HUES6 (cell line): ENCODE measurements at regions not wholly inside any gene's neighbourhood (a gene's known extent, or its start where the extent isn't known, plus 50 kb on each side); places are given as distances from the start of the nearest gene placed in this dataset.

ENCODE experiments used
- H3K27ac ChIP-seq: 2 replicates; pipeline ENCODE4 v1.7.0; 2013; ENCODE audit warnings: low read depth, mild to moderate bottlenecking, low read length, inconsistent platforms
- H3K27me3 ChIP-seq: 2 replicates; pipeline ENCODE4 v1.6.1; 2013; ENCODE audit warnings: low read length; ENCODE audit not compliant: control insufficient read depth, insufficient read depth
- H3K36me3 ChIP-seq: 2 replicates; pipeline ENCODE4 v1.6.1; 2013; ENCODE audit warnings: low read length; ENCODE audit not compliant: control insufficient read depth, insufficient read depth
- H3K4me1 ChIP-seq: 2 replicates; pipeline ENCODE4 v1.6.1; 2013; ENCODE audit warnings: low read length; ENCODE audit not compliant: control insufficient read depth, insufficient read depth
- H3K4me3 ChIP-seq: 2 replicates; pipeline ENCODE4 v1.5.1; 2013; ENCODE audit warnings: low read depth, low read length
- H3K9ac ChIP-seq: one replicate; pipeline ENCODE4 v1.6.1; 2013; ENCODE audit warnings: mild to moderate bottlenecking, low read length
- H3K9me3 ChIP-seq: 2 replicates; pipeline ENCODE4 v1.6.1; 2013; ENCODE audit warnings: low read depth, low read length; ENCODE audit not compliant: control insufficient read depth, insufficient read depth

DNA sequence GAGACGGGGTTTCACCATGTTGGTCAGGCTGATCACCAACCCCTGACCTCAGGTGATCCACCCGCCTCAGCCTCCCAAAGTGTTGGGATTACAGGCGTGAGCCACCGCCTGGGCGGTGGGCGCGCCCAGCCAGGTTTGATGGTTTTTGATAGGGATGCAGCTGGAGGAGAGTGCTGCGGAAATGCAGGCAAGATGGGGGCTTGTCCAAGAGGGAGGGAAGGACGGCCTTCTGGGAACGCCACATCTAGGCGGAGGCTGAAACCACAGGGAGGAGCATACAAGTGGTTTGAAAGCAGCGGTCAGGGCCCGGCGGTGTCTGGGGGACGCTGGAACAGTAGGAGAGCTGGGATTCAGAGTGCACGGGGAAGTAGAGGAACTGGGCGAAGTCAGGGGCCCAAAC is 134.6 kb downstream of the VRK1 start:
- no peaks in the 10 kb centered on the region for H3K27me3 ChIP-seq
- H3K4me3 ChIP-seq = no peak overlapping the region
- H3K9ac ChIP-seq = no peak overlapping the region
- no peak overlapping the region for H3K27ac ChIP-seq
- H3K4me1 ChIP-seq = no peaks in the 10 kb centered on the region
- H3K36me3 ChIP-seq = no peaks in the 10 kb centered on the region
- H3K9me3 ChIP-seq = no peaks in the 10 kb centered on the region

DNA sequence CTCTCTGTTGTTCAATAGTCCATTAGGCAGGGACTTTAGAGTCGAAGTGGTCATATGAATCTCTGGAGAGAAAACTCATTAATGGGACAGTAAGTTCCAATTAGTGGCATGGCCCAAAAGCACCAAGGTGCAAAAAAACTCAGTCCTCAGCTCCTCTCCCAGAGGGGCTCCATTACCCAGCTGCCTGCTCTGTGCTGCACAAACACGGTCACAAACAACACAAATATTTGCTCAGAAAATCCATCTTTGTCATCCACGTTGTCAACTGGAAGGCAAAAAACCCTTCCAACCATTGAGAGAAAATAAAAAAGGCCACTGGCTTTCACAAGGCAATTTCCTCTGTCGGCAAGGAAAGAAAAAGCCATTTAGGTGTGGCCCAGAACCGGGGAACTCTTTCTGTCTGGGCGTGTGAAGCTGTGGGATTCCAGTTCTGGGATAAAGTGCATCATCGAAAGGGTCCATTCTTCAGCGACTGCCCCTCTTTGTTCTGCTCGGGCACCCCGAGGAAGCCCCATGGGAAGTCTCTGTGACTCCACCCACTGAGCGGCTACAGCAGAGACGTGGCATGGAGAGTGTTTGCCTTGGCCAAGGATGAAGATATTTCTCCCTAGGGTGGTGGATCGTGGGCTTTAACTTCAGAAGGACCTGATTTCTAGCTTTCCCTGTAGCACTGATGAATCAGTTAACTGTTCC is 137.6 kb downstream of the VRK1 start:
- Histone ChIP-seq H3K4me1 (no peaks in the 10 kb centered on the region), H3K9ac (no peak overlapping the region), H3K27ac (no peak overlapping the region), H3K9me3 (no peaks in the 10 kb centered on the region), H3K4me3 (no peak overlapping the region), H3K36me3 (no peaks in the 10 kb centered on the region), H3K27me3 (no peaks in the 10 kb centered on the region)

DNA sequence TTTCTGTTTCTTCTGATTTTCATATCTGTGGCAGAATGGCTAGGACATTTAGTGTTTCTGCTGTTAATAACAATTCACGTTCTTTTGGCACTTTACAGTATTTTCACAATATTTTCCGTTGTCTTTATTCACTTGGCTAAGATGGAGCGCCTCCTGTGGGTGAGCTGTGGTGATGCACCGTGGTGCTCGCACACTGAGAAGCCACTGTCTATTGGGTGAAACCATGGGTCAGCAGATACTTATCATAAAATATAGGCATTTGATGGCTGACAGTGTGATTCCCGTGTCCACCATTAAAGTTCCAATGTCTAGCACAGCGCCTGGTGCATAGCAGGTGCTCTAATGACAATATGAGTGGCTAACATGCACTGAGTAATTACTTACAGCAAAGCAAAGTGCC is 141.8 kb downstream of the VRK1 start:
- Histone ChIP-seq H3K4me3 (no peak overlapping the region), H3K9ac (no peak overlapping the region), H3K9me3 (no peaks in the 10 kb centered on the region), H3K4me1 (no peaks in the 10 kb centered on the region), H3K27me3 (no peaks in the 10 kb centered on the region), H3K36me3 (no peaks in the 10 kb centered on the region), H3K27ac (no peak overlapping the region)

DNA sequence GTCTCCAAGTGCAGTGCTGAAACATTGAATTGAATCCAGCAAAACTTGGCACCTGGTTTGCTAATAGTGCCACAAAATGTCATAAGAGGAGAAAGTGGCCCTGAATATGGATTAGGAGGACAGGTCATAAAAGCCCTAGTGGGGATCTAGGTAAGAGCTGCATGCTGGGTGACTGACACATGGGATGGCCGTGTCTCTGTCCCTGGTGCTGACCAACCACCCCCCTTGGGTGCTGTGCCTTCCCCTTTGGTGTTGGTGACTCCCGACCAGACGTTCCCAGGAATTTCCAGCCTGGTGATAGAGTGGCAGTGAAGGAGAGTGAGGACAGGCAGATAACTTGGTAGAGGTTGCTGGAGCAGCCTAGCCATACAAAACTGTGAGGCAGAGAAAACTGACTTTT is 142.8 kb downstream of the VRK1 start:
- H3K36me3 ChIP-seq = no peaks in the 10 kb centered on the region
- no peaks in the 10 kb centered on the region for H3K9me3 ChIP-seq
- H3K4me3 ChIP-seq = no peak overlapping the region
- H3K4me1 ChIP-seq = no peaks in the 10 kb centered on the region
- H3K9ac ChIP-seq = no peak overlapping the region
- H3K27me3 ChIP-seq = no peaks in the 10 kb centered on the region
- H3K27ac ChIP-seq = no peak overlapping the region

DNA sequence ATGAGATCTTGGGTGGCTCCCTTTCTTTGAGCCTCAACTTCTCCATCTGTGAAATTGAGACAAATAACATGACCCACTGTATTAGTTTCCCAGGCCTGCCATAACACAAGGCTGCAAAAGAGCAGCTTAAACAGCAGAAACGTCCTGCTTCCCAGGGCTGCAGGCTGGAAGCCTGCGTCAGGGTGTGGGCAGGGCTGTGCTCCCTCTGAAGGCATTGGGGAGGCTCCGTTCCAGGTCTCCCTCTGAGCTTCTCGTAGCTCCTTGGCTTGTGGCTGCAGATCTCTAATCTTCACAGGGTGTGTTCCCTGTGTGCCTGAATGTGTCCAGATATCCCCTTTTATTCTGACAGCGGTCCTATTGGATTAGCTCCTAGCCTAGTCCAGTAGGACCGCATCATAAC is 147.1 kb downstream of the VRK1 start:
- H3K9me3 ChIP-seq = no peaks in the 10 kb centered on the region

DNA sequence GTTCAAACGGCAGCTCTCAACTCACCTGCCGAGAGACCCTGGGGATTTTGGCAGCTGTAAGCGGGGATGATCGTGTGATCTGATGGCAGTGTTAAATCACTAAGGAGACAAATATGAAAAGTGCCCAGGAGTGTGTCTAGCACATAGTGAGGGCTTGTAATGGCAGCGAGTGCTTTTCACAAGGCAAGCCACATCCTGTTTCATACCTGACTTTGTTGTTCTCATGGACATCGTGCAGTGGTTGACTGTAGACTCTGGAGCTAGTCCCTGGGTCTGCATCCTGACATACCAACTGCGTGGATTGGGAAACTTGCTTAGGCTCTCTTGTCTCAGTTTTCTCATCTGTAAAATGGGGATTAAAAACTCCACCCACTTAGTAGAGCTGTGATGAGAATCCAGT is 148.5 kb downstream of the VRK1 start:
- no peaks in the 10 kb centered on the region for H3K4me1 ChIP-seq
- no peaks in the 10 kb centered on the region for H3K9me3 ChIP-seq
- H3K27me3 ChIP-seq = no peaks in the 10 kb centered on the region
- H3K27ac ChIP-seq = no peak overlapping the region
- no peak overlapping the region for H3K4me3 ChIP-seq
- no peak overlapping the region for H3K9ac ChIP-seq
- H3K36me3 ChIP-seq = no peaks in the 10 kb centered on the region

More for the DNA sequence above, 147.1 kb downstream of the VRK1 start:
- Histone ChIP-seq H3K27ac (no peak overlapping the region), H3K27me3 (no peaks in the 10 kb centered on the region), H3K4me3 (no peak overlapping the region), H3K9ac (no peak overlapping the region), H3K36me3 (no peaks in the 10 kb centered on the region), H3K4me1 (no peaks in the 10 kb centered on the region)

DNA sequence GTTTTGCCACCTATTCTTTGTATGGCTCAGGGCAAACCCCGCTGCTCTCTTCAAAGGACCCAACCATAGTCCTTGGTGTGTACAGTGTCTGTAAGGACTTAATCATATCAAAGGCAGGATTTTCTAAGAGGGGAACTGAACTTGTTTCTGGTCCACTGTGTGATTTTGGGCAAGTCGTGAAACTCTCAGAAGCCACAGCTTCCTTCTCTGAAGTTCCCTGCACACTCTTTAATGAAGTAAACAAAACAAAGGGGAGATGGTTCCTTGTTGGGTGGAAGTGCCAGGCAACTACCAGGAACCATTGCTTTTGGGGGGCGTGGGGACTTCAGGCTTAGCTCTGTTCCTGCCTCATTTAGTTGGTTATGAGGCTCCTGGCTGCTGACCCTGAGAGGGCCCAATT is 152.4 kb downstream of the VRK1 start:
- Histone ChIP-seq H3K9ac (no peak overlapping the region), H3K4me3 (no peak overlapping the region), H3K27me3 (no peaks in the 10 kb centered on the region), H3K27ac (no peak overlapping the region), H3K4me1 (no peaks in the 10 kb centered on the region), H3K36me3 (no peaks in the 10 kb centered on the region), H3K9me3 (no peaks in the 10 kb centered on the region)

DNA sequence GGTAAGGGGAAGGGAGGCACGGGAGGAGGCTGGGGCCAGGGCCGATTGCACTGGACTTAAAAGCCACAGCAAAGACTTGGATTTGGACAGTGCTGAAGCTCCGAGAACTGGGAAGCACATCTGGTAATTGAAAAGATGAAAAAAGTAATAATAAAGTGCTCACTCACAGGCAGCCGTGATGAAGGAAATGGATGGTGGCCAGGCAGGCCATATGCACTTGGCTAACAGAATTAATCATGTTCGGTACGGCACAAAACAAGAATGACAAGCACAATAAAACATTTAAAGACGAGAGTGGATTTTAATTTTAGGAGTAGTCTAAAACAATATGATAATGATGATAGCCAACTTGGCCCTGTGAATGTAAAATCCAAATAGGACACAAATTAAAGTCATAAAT is 154.3 kb downstream of the VRK1 start:
- H3K4me1 ChIP-seq = no peaks in the 10 kb centered on the region
- H3K4me3 ChIP-seq = no peak overlapping the region
- H3K9ac ChIP-seq = no peak overlapping the region
- H3K9me3 ChIP-seq = no peaks in the 10 kb centered on the region
- no peaks in the 10 kb centered on the region for H3K27me3 ChIP-seq
- H3K27ac ChIP-seq = no peak overlapping the region
- no peaks in the 10 kb centered on the region for H3K36me3 ChIP-seq

DNA sequence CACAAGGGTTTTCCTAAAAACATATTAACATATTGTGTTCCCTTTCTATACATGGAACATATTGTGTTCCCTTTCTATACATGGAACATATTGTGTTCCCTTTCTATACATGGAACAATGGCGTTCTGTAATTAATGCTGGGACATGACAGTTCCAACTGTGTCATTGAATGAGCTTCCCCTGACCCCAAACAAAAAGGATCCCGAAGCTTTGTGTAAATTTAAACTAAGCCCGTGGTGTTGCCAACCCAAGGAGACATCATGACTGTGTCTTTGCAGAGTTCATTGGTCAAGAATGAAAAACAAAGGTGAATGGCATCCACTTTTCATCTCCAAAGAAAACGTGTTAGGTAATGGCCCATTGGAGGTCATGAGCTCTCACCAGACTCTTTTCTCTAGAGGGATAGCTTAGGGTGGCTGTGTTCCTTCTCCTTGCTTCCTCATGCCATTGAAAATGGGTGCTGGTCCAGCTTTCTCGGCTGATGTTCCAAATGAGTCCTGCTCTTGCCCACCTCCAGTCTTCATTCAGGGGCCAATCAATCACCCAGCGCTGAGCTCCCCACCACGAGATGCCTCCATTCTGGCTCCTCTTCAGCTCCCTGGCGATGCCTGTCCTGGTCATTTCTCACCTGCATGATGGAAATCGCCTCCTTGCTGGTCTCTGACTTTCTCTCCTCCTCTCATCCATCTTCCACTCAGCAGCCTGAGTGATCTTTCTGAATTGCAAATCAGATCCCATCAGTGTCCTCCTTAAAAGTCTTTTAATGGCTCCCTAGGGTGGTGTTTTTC is 156.1 kb downstream of the VRK1 start:
- Histone ChIP-seq H3K27ac (no peak overlapping the region), H3K27me3 (no peaks in the 10 kb centered on the region), H3K36me3 (no peaks in the 10 kb centered on the region), H3K4me3 (no peak overlapping the region), H3K4me1 (no peaks in the 10 kb centered on the region), H3K9ac (no peak overlapping the region), H3K9me3 (no peaks in the 10 kb centered on the region)

DNA sequence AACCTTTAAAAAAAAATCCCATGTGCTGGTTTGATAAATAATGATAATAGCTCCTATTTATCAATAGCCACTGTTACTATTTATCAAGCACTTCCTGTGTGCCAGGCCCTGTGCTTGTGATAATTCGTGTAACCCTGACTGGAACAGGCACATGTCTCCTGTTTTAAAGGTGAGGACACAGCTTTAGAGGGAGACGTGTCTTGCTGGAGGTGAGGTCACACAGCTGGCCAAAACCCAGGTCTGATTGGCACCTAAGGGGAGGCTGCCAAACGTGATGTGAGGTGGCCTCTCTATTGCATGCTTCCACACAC is 156.6 kb downstream of the VRK1 start:
- no peaks in the 10 kb centered on the region for H3K4me1 ChIP-seq
- H3K9me3 ChIP-seq = no peaks in the 10 kb centered on the region
- H3K9ac ChIP-seq = no peak overlapping the region
- no peak overlapping the region for H3K4me3 ChIP-seq
- H3K36me3 ChIP-seq = no peaks in the 10 kb centered on the region
- no peaks in the 10 kb centered on the region for H3K27me3 ChIP-seq
- no peak overlapping the region for H3K27ac ChIP-seq

DNA sequence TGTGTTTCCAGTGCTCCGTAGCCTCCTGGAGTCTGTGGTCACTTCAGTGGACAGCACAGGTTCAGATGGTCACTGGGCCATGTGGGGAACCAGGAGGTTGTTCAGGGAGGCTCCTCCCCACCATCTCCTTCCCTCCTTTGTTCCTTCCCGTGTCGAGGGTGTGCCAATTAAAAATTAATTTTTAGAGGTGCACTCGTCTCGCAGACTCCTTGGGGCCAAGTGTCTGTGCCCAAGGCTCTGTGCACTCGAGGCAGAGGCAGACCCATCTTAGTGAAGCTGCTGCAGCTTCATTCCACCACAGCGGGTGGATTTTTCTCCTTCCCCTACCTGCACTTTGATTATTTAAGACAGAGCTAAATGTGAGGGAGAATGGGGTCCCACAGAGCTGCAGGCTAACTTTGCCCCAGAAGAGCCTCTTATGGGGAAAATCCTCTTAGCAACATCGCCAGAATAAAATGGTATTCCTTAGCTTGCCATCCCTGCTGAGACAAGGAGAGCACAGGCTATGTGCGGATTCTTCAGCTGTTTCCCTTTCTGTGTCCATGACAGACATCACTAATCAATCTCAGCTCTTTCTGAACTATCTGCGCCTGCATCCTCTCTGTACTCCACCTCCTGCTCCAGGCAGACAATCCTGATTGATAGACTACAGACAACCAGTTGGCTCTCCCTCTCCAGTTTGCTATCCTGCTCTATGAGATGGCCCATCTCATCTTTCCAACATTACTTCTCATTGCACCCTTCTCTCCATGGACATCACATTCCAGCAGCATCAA is 159.5 kb downstream of the VRK1 start:
- Histone ChIP-seq H3K27me3 (no peaks in the 10 kb centered on the region), H3K4me3 (no peak overlapping the region), H3K9ac (no peak overlapping the region), H3K9me3 (no peaks in the 10 kb centered on the region), H3K36me3 (no peaks in the 10 kb centered on the region), H3K4me1 (no peaks in the 10 kb centered on the region), H3K27ac (no peak overlapping the region)
